HG02610 (cell line): ENCODE measurements at regions not wholly inside any gene's neighbourhood (a gene's known extent, or its start where the extent isn't known, plus 50 kb on each side); places are given as distances from the start of the nearest gene placed in this dataset.

Source experiments
- ATAC-seq: cut with Tn5 transposase; IDR thresholded peaks from one replicate; pipeline ENCODE4 v1.9.1; 2021; ENCODE audit warnings: mild to moderate bottlenecking, moderate library complexity; ENCODE audit not compliant: unreplicated experiment

GRCh38 chr4:31984872-31985271, 1264.7 kb downstream of the PCDH7 start:
- ATAC-seq: no peak

GRCh38 chr4:31995943-31996901, 1276.1 kb downstream of the PCDH7 start:
- ATAC-seq: no peak

GRCh38 chr4:31998807-31999206, 1278.6 kb downstream of the PCDH7 start:
- no peak for ATAC-seq

- ATAC-seq: no peak
These were observed 1279.7 kb downstream of the PCDH7 start for GRCh38 chr4:31999848-32000247.

- ATAC-seq: no peak
These were observed 1280.8 kb downstream of the PCDH7 start for GRCh38 chr4:32000846-32001488.

GRCh38 chr4:32002037-32002747, 1282.0 kb downstream of the PCDH7 start:
- no peak for ATAC-seq

GRCh38 chr4:32003548-32003947, 1283.4 kb downstream of the PCDH7 start:
- no peak for ATAC-seq

- no peak for ATAC-seq
These were observed 1290.1 kb downstream of the PCDH7 start for GRCh38 chr4:32010221-32010620.

- no peak for ATAC-seq
These were observed 1301.9 kb downstream of the PCDH7 start for GRCh38 chr4:32022071-32022470.

GRCh38 chr4:32025851-32026459, 1305.8 kb downstream of the PCDH7 start:
- ATAC-seq: no peak

- no peak for ATAC-seq
These were observed 1310.2 kb downstream of the PCDH7 start for GRCh38 chr4:32030406-32030805.

GRCh38 chr4:32031026-32031425, 1310.9 kb downstream of the PCDH7 start:
- no peak for ATAC-seq

- no peak for ATAC-seq
These were observed 1312.0 kb downstream of the PCDH7 start for GRCh38 chr4:32032136-32032672.

GRCh38 chr4:32037399-32037798, 1317.2 kb downstream of the PCDH7 start:
- ATAC-seq: no peak

GRCh38 chr4:32042486-32043247, 1322.5 kb downstream of the PCDH7 start:
- ATAC-seq: no peak

GRCh38 chr4:32043248-32043633, 1323.1 kb downstream of the PCDH7 start:
- no peak for ATAC-seq

- ATAC-seq: no peak
These were observed 1341.7 kb downstream of the PCDH7 start for GRCh38 chr4:32061916-32062315.

GRCh38 chr4:32073542-32073941, 1353.4 kb downstream of the PCDH7 start:
- ATAC-seq: no peak

GRCh38 chr4:32087211-32087610, 1367.0 kb downstream of the PCDH7 start:
- no peak for ATAC-seq

GRCh38 chr4:32094987-32095386, 1374.8 kb downstream of the PCDH7 start:
- no peak for ATAC-seq
